Upper lobe of left lung (tissue), 4 donors: ENCODE measurements at regions not wholly inside any gene's neighbourhood (a gene's known extent, or its start where the extent isn't known, plus 50 kb on each side); places are given as distances from the start of the nearest gene placed in this dataset.

ENCODE experiments used
- CTCF ChIP-seq, 6 experiments: fragments of 450-650 bp in 4 of 6; fragments of 200-600 bp in 2 of 6; sonication (generic) in 2 of 6; IDR thresholded peaks; one replicate each; pipeline ENCODE4 v1.5.1; 2016 to 2019; ENCODE audit warnings: antibody characterized with exemption in 6 of 6
- POLR2A ChIP-seq, 4 donors: fragments of 450-650 bp; IDR thresholded peaks; one replicate each; pipeline ENCODE4 v1.5.1; 2016 to 2017; ENCODE audit warnings: antibody characterized with exemption in 4 of 4, mild to moderate bottlenecking in 2 of 4
- POLR2AphosphoS5 ChIP-seq, 2 donors: sonication (generic); formaldehyde crosslinking; IDR thresholded peaks; one replicate each; pipeline ENCODE4 v1.5.1; 2017; ENCODE audit warnings: antibody characterized with exemption in 2 of 2

GRCh38 chr1:234691567-234691966 lies 81.6 kb upstream of the IRF2BP2 start:
- TF ChIP-seq CTCF (IDR thresholded peaks at IDR 0.05) (peak in 1 of 6 experiments; percentile 32), POLR2AphosphoS5 (IDR thresholded peaks at IDR 0.05) (no peak), POLR2A (IDR thresholded peaks at IDR 0.05) (no peak)
